CD4-positive, alpha-beta memory T cell (primary cell): ENCODE measurements at regions not wholly inside any gene's neighbourhood (a gene's known extent, or its start where the extent isn't known, plus 50 kb on each side); places are given as distances from the start of the nearest gene placed in this dataset.

ENCODE experiments used
- CTCF ChIA-PET: fragments of 350-600 bp; sonication (Branson Sonifier 250); formaldehyde crosslinking; loops from one replicate; lab custom pipeline; 2021; ENCODE audit warnings: inconsistent platforms; ENCODE audit not compliant: partially characterized antibody; lab: Charles Lee
- POLR2A ChIA-PET: fragments of 350-600 bp; sonication (Branson Sonifier 250); formaldehyde crosslinking; loops from one replicate; lab custom pipeline; 2021; ENCODE audit not compliant: partially characterized antibody; lab: Charles Lee
- DNase-seq, 5 donors: peaks; one replicate each; pipeline versions ENCODE4 v3.0.0 to v3.0.0-alpha.2; 2020 to 2022; ENCODE audit warnings: mixed read lengths in 1 of 5
- H3K27ac ChIP-seq: one replicate; pipeline ENCODE4 v1.7.0; 2013; ENCODE audit warnings: low read depth, low read length
- H3K27me3 ChIP-seq: 2 replicates; pipeline ENCODE4 v1.7.0; 2013; ENCODE audit warnings: mild to moderate bottlenecking, low read length, moderate library complexity; ENCODE audit not compliant: insufficient read depth
- H3K36me3 ChIP-seq: 2 replicates; pipeline ENCODE4 v1.7.0; 2013; ENCODE audit warnings: mild to moderate bottlenecking, low read length, moderate library complexity; ENCODE audit not compliant: insufficient read depth
- H3K4me1 ChIP-seq: 2 replicates; pipeline ENCODE4 v1.7.0; 2013; ENCODE audit warnings: mild to moderate bottlenecking, low read length, moderate library complexity; ENCODE audit not compliant: insufficient read depth
- H3K4me3 ChIP-seq, 2 donors: one replicate each; pipeline ENCODE4 v1.7.0; 2013; ENCODE audit warnings: low read length in 2 of 2, mild to moderate bottlenecking in 1 of 2
- H3K9me3 ChIP-seq, 2 donors: one replicate each; pipeline ENCODE4 v1.7.0; 2013; ENCODE audit warnings: low read length in 2 of 2, control low read depth in 1 of 2; ENCODE audit not compliant: control insufficient read depth in 1 of 2
- H3K27ac Mint-ChIP-seq, 7 donors: one replicate each; pipeline ENCODE4 v1.8.0; 2020 to 2021; ENCODE audit warnings: mixed read lengths in 7 of 7, mild to moderate bottlenecking in 6 of 7, inconsistent platforms in 3 of 7, moderate library complexity in 3 of 7
- H3K27me3 Mint-ChIP-seq, 2 donors: one replicate each; pipeline ENCODE4 v1.8.0; 2020 to 2021; ENCODE audit warnings: mixed read lengths in 2 of 2
- H3K36me3 Mint-ChIP-seq, 2 donors: one replicate each; pipeline ENCODE4 v1.8.0; 2020 to 2021; ENCODE audit warnings: mixed read lengths in 2 of 2, inconsistent platforms in 1 of 2, mild to moderate bottlenecking in 1 of 2
- H3K4me1 Mint-ChIP-seq, 4 donors: one replicate each; pipeline ENCODE4 v1.8.0; 2020 to 2021; ENCODE audit warnings: mixed read lengths in 4 of 4, mild to moderate bottlenecking in 1 of 4
- H3K4me3 Mint-ChIP-seq, 8 donors: one replicate each; pipeline ENCODE4 v1.8.0; 2020 to 2021; ENCODE audit warnings: mixed read lengths in 8 of 8, mild to moderate bottlenecking in 7 of 8, moderate library complexity in 6 of 8, inconsistent platforms in 3 of 8
- H3K9me3 Mint-ChIP-seq, 8 donors: one replicate each; pipeline ENCODE4 v1.8.0; 2020 to 2021; ENCODE audit warnings: mixed read lengths in 8 of 8, mild to moderate bottlenecking in 5 of 8, inconsistent platforms in 3 of 8, moderate library complexity in 1 of 8
- intact Hi-C: fragments of 100-400 bp; cut with micrococcal nuclease; formaldehyde crosslinking; loops from one replicate; pipeline ENCODE4 v1.15.1; 2023

- no peak for DNase-seq
- ChIA-PET POLR2A (no interaction called here), CTCF (no interaction called here)
- Histone ChIP-seq H3K4me1 (no peaks in the 10 kb centered on the region), H3K4me3 (no peak overlapping the region), H3K27ac (no peak overlapping the region), H3K9me3 (peaks cover 0 to 5% of the 10 kb centered on the region in 2 donors), H3K27me3 (no peaks in the 10 kb centered on the region), H3K36me3 (no peaks in the 10 kb centered on the region)
- Mint-ChIP-seq H3K4me3 (no peak overlapping the region), H3K36me3 (no peaks in the 10 kb centered on the region), H3K9me3 (peaks cover 0 to 20% (median 8%) of the 10 kb centered on the region in 8 donors), H3K27me3 (no peaks in the 10 kb centered on the region), H3K4me1 (no peaks in the 10 kb centered on the region), H3K27ac (no peak overlapping the region)
- intact Hi-C loops: no loop called here
Measured at GRCh38 chr7:9921326-9921725, 1052.3 kb upstream of the PHF14 start.

GRCh38 chr7:9937944-9938631 lies 1035.6 kb upstream of the PHF14 start:
- no peaks in the 10 kb centered on the region for H3K4me1 Mint-ChIP-seq
- no peaks in the 10 kb centered on the region for H3K4me1 ChIP-seq
- no peaks in the 10 kb centered on the region for H3K27me3 Mint-ChIP-seq
- H3K27ac ChIP-seq: no peak overlapping the region
- H3K36me3 Mint-ChIP-seq: no peaks in the 10 kb centered on the region
- no peak overlapping the region for H3K4me3 Mint-ChIP-seq
- H3K4me3 ChIP-seq: no peak overlapping the region
- ChIA-PET CTCF (no interaction called here), POLR2A (no interaction called here)
- intact Hi-C loops: no loop called here
- H3K27me3 ChIP-seq: no peaks in the 10 kb centered on the region
- no peak for DNase-seq
- H3K9me3 ChIP-seq: no peaks in the 10 kb centered on the region
- H3K9me3 Mint-ChIP-seq: peaks cover 0 to 9% (median under 1%) of the 10 kb centered on the region in 8 donors
- no peak overlapping the region for H3K27ac Mint-ChIP-seq
- no peaks in the 10 kb centered on the region for H3K36me3 ChIP-seq

GRCh38 chr7:9939176-9939575 lies 1034.5 kb upstream of the PHF14 start:
- H3K4me3 Mint-ChIP-seq: no peak overlapping the region
- Histone ChIP-seq H3K27me3 (no peaks in the 10 kb centered on the region), H3K9me3 (no peaks in the 10 kb centered on the region), H3K27ac (no peak overlapping the region), H3K36me3 (no peaks in the 10 kb centered on the region), H3K4me3 (no peak overlapping the region), H3K4me1 (no peaks in the 10 kb centered on the region)
- peaks cover 0 to 9% (median 0%) of the 10 kb centered on the region in 8 donors for H3K9me3 Mint-ChIP-seq
- ChIA-PET POLR2A (no interaction called here), CTCF (no interaction called here)
- DNase-seq: no peak
- H3K36me3 Mint-ChIP-seq: no peaks in the 10 kb centered on the region
- H3K27me3 Mint-ChIP-seq: no peaks in the 10 kb centered on the region
- intact Hi-C loops: no loop called here
- H3K27ac Mint-ChIP-seq: no peak overlapping the region
- H3K4me1 Mint-ChIP-seq: no peaks in the 10 kb centered on the region

- Mint-ChIP-seq H3K27me3 (no peaks in the 10 kb centered on the region), H3K9me3 (peaks cover 0 to 12% (median 5%) of the 10 kb centered on the region in 8 donors), H3K36me3 (no peaks in the 10 kb centered on the region), H3K27ac (no peak overlapping the region), H3K4me3 (no peak overlapping the region), H3K4me1 (no peaks in the 10 kb centered on the region)
- H3K36me3 ChIP-seq: no peaks in the 10 kb centered on the region
- ChIA-PET CTCF (no interaction called here), POLR2A (no interaction called here)
- no peak overlapping the region for H3K4me3 ChIP-seq
- H3K4me1 ChIP-seq: no peaks in the 10 kb centered on the region
- no peak overlapping the region for H3K27ac ChIP-seq
- H3K9me3 ChIP-seq: no peaks in the 10 kb centered on the region
- DNase-seq: no peak
- no peaks in the 10 kb centered on the region for H3K27me3 ChIP-seq
- intact Hi-C loops: no loop called here
Measured at GRCh38 chr7:9945131-9945530, 1028.5 kb upstream of the PHF14 start.

- no peak overlapping the region for H3K27ac Mint-ChIP-seq
- no peaks in the 10 kb centered on the region for H3K27me3 ChIP-seq
- intact Hi-C loops: no loop called here
- no peak overlapping the region for H3K4me3 Mint-ChIP-seq
- no peaks in the 10 kb centered on the region for H3K27me3 Mint-ChIP-seq
- H3K9me3 ChIP-seq: no peaks in the 10 kb centered on the region
- H3K36me3 Mint-ChIP-seq: no peaks in the 10 kb centered on the region
- no peaks in the 10 kb centered on the region for H3K4me1 Mint-ChIP-seq
- peaks cover 0 to 12% (median 5%) of the 10 kb centered on the region in 8 donors for H3K9me3 Mint-ChIP-seq
- no peaks in the 10 kb centered on the region for H3K36me3 ChIP-seq
- no peak overlapping the region for H3K27ac ChIP-seq
- POLR2A ChIA-PET: no interaction called here
- H3K4me1 ChIP-seq: no peaks in the 10 kb centered on the region
- no peak overlapping the region for H3K4me3 ChIP-seq
- no peak for DNase-seq
- CTCF ChIA-PET: no interaction called here
Measured at GRCh38 chr7:9945857-9946256, 1027.8 kb upstream of the PHF14 start.

- Mint-ChIP-seq H3K27ac (no peak overlapping the region), H3K36me3 (no peaks in the 10 kb centered on the region), H3K9me3 (peaks cover 0 to 18% (median 4%) of the 10 kb centered on the region in 8 donors), H3K27me3 (no peaks in the 10 kb centered on the region), H3K4me3 (no peak overlapping the region), H3K4me1 (no peaks in the 10 kb centered on the region)
- no peak for DNase-seq
- intact Hi-C loops: no loop called here
- Histone ChIP-seq H3K9me3 (no peaks in the 10 kb centered on the region), H3K27ac (no peak overlapping the region), H3K4me1 (no peaks in the 10 kb centered on the region), H3K27me3 (no peaks in the 10 kb centered on the region), H3K4me3 (no peak overlapping the region), H3K36me3 (no peaks in the 10 kb centered on the region)
- POLR2A ChIA-PET: no interaction called here
- CTCF ChIA-PET: no interaction called here
Measured at GRCh38 chr7:9955138-9955537, 1018.5 kb upstream of the PHF14 start.

GRCh38 chr7:9958486-9958885 lies 1015.2 kb upstream of the PHF14 start:
- CTCF ChIA-PET: no interaction called here
- Mint-ChIP-seq H3K27ac (no peak overlapping the region), H3K36me3 (no peaks in the 10 kb centered on the region), H3K27me3 (no peaks in the 10 kb centered on the region), H3K4me3 (no peak overlapping the region), H3K4me1 (no peaks in the 10 kb centered on the region), H3K9me3 (peaks cover 0 to 18% (median 6%) of the 10 kb centered on the region in 8 donors)
- no peak overlapping the region for H3K4me3 ChIP-seq
- H3K27ac ChIP-seq: no peak overlapping the region
- POLR2A ChIA-PET: no interaction called here
- no peaks in the 10 kb centered on the region for H3K27me3 ChIP-seq
- no peaks in the 10 kb centered on the region for H3K9me3 ChIP-seq
- no peaks in the 10 kb centered on the region for H3K36me3 ChIP-seq
- DNase-seq: no peak
- intact Hi-C loops: no loop called here
- H3K4me1 ChIP-seq: no peaks in the 10 kb centered on the region
